Adipose tissue (tissue), 3 donors: ENCODE measurements at regions not wholly inside any gene's neighbourhood (a gene's known extent, or its start where the extent isn't known, plus 50 kb on each side); places are given as distances from the start of the nearest gene placed in this dataset.

ENCODE experiments used
- H3K27ac ChIP-seq: one replicate; pipeline ENCODE4 v1.5.1; 2013; ENCODE audit warnings: low read depth, low read length
- WGBS, 3 donors: extraction: QIAGEN DNeasy Blood & Tissue Kit; methylation state at CpG; one replicate each; pipeline ENCODE4 v1.1.7; 2013; 5-methylcytosine and 5-hydroxymethylcytosine counted together
- donor health status: healthy with polysubstance abuse.
- donor health status: Bipolar disorder and iron deficiency.
- donor health status: healthy.

DNA sequence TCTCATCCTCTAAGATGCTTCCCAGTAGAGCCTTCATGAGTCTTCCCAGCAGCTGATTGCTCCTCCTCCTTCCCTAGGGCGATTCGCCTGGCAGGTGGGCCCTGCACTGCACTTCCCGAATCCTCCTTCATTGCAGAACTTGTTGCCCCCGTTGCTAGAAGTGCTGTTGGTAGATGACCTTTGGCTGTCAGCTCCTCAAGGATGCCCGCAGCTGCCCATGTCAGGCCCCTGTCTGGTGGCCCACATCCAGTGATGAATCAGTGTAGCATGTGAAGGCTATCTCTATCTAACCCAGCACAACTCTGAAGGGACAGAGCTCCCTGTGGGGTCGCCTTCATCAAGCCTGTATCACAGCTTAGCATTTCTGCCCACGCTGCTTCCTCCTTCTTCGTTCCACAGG is 52.1 kb upstream of the F3 start:
- 88 to 94% (median 92%) methylated on average over 8 of the region's 8 CpGs for WGBS, 3 donors
- no peak overlapping the region for H3K27ac ChIP-seq

GRCh38 chr1:94592571-94592920 is 51.0 kb upstream of the F3 start:
- no peak overlapping the region for H3K27ac ChIP-seq
- 93 to 98% (median 98%) methylated on average over 2 of the region's 2 CpGs for WGBS, 3 donors

DNA sequence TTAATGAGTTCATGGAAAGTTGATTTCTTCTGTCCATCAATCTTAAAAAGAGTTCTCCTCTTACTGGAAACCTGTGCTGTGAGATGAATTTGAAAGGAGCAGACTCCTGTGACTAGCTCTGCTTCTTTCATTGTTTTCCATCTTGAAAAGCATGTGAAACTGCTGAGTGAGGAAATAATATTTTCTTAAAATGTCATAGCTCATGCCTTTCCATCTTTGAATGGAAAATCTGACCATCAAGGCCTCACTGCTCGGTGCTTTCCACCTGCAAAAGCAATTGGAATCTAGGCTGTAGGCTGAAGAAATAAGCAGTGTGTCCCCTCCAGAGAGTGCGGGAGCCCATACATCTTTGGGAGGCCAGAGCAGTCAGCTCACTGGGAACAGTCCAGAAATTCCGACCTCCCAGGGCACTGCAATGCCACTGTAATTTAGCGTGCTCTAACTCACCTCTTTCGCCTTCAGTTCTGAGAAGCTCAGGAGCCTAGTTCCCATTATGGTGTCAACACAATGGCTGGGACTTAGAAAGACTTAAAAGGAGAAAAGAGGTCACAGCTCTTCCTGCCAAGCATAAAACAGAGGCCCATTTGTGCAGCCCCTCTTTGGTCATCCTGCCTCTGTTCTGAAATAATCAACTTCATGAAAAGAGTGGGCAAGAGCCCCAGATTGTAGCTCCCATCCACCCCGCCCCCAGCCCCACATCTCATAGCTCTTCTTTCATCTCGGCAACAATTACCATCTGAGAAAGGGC is 50.4 kb upstream of the F3 start:
- H3K27ac ChIP-seq: no peak overlapping the region
- 92 to 94% (median 94%) methylated on average over 7 of the region's 7 CpGs for WGBS, 3 donors
